Activated T-cell treated with anti-CD3 and anti-CD28 coated beads, Interleukin-2, amount 50 U/mL, for 24 hours (primary cell): ENCODE measurements at regions not wholly inside any gene's neighbourhood (a gene's known extent, or its start where the extent isn't known, plus 50 kb on each side); places are given as distances from the start of the nearest gene placed in this dataset.
A peak's percentile ranks its signal among the peaks of the same experiment; 100 is the strongest.

Source experiments
- DNase-seq: peaks from one replicate; pipeline ENCODE4 v3.0.0-alpha.2; 2020
- H3K27ac Mint-ChIP-seq: 2 replicates; pipeline ENCODE4 v1.8.0; 2020; ENCODE audit warnings: mild to moderate bottlenecking, mixed read lengths
- H3K27me3 Mint-ChIP-seq: 2 replicates; pipeline ENCODE4 v1.8.0; 2020; ENCODE audit warnings: mixed read lengths
- H3K36me3 Mint-ChIP-seq: 2 replicates; pipeline ENCODE4 v1.8.0; 2020; ENCODE audit warnings: low read depth, mixed read lengths
- H3K4me1 Mint-ChIP-seq: 2 replicates; pipeline ENCODE4 v1.8.0; 2020; ENCODE audit warnings: low read depth, mixed read lengths
- H3K4me3 Mint-ChIP-seq: 2 replicates; pipeline ENCODE4 v1.8.0; 2020; ENCODE audit warnings: mild to moderate bottlenecking, moderate library complexity, mixed read lengths
- H3K9me3 Mint-ChIP-seq: 2 replicates; pipeline ENCODE4 v1.8.0; 2020; ENCODE audit warnings: mixed read lengths

GRCh38 chr3:115475178-115476041 lies 147.9 kb upstream of the GAP43 start:
- Mint-ChIP-seq H3K36me3 (no peaks in the 10 kb centered on the region), H3K4me1 (no peaks in the 10 kb centered on the region), H3K9me3 (no peaks in the 10 kb centered on the region), H3K27me3 (peaks cover 4% of the 10 kb centered on the region), H3K27ac (no peak overlapping the region), H3K4me3 (no peak overlapping the region)
- DNase-seq: no peak

GRCh38 chr3:115476472-115476871 lies 146.8 kb upstream of the GAP43 start:
- Mint-ChIP-seq H3K4me3 (no peak overlapping the region), H3K4me1 (no peaks in the 10 kb centered on the region), H3K27ac (no peak overlapping the region), H3K9me3 (no peaks in the 10 kb centered on the region), H3K27me3 (peaks cover 4% of the 10 kb centered on the region), H3K36me3 (no peaks in the 10 kb centered on the region)
- no peak for DNase-seq

- Mint-ChIP-seq H3K4me3 (no peak overlapping the region), H3K36me3 (no peaks in the 10 kb centered on the region), H3K27ac (no peak overlapping the region), H3K4me1 (no peaks in the 10 kb centered on the region), H3K9me3 (peaks cover 7% of the 10 kb centered on the region), H3K27me3 (peaks cover 5% of the 10 kb centered on the region)
- DNase-seq: no peak
These were observed 145.0 kb upstream of the GAP43 start for GRCh38 chr3:115478359-115478758.

- Mint-ChIP-seq H3K27me3 (peaks cover 20% of the 10 kb centered on the region), H3K36me3 (no peaks in the 10 kb centered on the region), H3K27ac (no peak overlapping the region), H3K4me3 (no peak overlapping the region), H3K9me3 (peaks cover 7% of the 10 kb centered on the region), H3K4me1 (no peaks in the 10 kb centered on the region)
- no peak for DNase-seq
These were observed 136.4 kb upstream of the GAP43 start for GRCh38 chr3:115486880-115487279.

- Mint-ChIP-seq H3K4me3 (no peak overlapping the region), H3K4me1 (no peaks in the 10 kb centered on the region), H3K36me3 (no peaks in the 10 kb centered on the region), H3K27me3 (peaks cover 20% of the 10 kb centered on the region), H3K27ac (no peak overlapping the region), H3K9me3 (peaks cover under 1% of the 10 kb centered on the region)
- no peak for DNase-seq
These were observed 135.3 kb upstream of the GAP43 start for GRCh38 chr3:115487968-115488367.

GRCh38 chr3:115488409-115488808 lies 134.9 kb upstream of the GAP43 start:
- DNase-seq: no peak
- Mint-ChIP-seq H3K27me3 (peaks cover 21% of the 10 kb centered on the region), H3K36me3 (no peaks in the 10 kb centered on the region), H3K27ac (no peak overlapping the region), H3K4me1 (no peaks in the 10 kb centered on the region), H3K9me3 (no peaks in the 10 kb centered on the region), H3K4me3 (no peak overlapping the region)

GRCh38 chr3:115494826-115495225 lies 128.5 kb upstream of the GAP43 start:
- no peak overlapping the region for H3K4me3 Mint-ChIP-seq
- H3K9me3 Mint-ChIP-seq: no peaks in the 10 kb centered on the region
- peaks cover 19% of the 10 kb centered on the region for H3K27me3 Mint-ChIP-seq
- no peaks in the 10 kb centered on the region for H3K36me3 Mint-ChIP-seq
- H3K27ac Mint-ChIP-seq: no peak overlapping the region
- no peaks in the 10 kb centered on the region for H3K4me1 Mint-ChIP-seq
- DNase-seq: no peak

GRCh38 chr3:115498421-115498820 lies 124.9 kb upstream of the GAP43 start:
- H3K4me1 Mint-ChIP-seq: no peaks in the 10 kb centered on the region
- no peaks in the 10 kb centered on the region for H3K36me3 Mint-ChIP-seq
- peaks cover 17% of the 10 kb centered on the region for H3K27me3 Mint-ChIP-seq
- H3K27ac Mint-ChIP-seq: no peak overlapping the region
- H3K4me3 Mint-ChIP-seq: no peak overlapping the region
- no peak for DNase-seq
- no peaks in the 10 kb centered on the region for H3K9me3 Mint-ChIP-seq

- Mint-ChIP-seq H3K4me3 (no peak overlapping the region), H3K36me3 (no peaks in the 10 kb centered on the region), H3K27ac (no peak overlapping the region), H3K9me3 (no peaks in the 10 kb centered on the region), H3K4me1 (no peaks in the 10 kb centered on the region), H3K27me3 (peaks cover 17% of the 10 kb centered on the region)
- no peak for DNase-seq
These were observed 124.4 kb upstream of the GAP43 start for GRCh38 chr3:115498898-115499297.

- no peaks in the 10 kb centered on the region for H3K36me3 Mint-ChIP-seq
- H3K4me3 Mint-ChIP-seq: no peak overlapping the region
- H3K9me3 Mint-ChIP-seq: no peaks in the 10 kb centered on the region
- no peaks in the 10 kb centered on the region for H3K4me1 Mint-ChIP-seq
- peaks cover 17% of the 10 kb centered on the region for H3K27me3 Mint-ChIP-seq
- H3K27ac Mint-ChIP-seq: no peak overlapping the region
- DNase-seq: no peak
These were observed 123.6 kb upstream of the GAP43 start for GRCh38 chr3:115499666-115500065.

GRCh38 chr3:115500795-115501194 lies 122.5 kb upstream of the GAP43 start:
- H3K27me3 Mint-ChIP-seq: peaks cover 13% of the 10 kb centered on the region
- H3K4me3 Mint-ChIP-seq: no peak overlapping the region
- no peaks in the 10 kb centered on the region for H3K4me1 Mint-ChIP-seq
- DNase-seq: no peak
- no peaks in the 10 kb centered on the region for H3K36me3 Mint-ChIP-seq
- H3K27ac Mint-ChIP-seq: no peak overlapping the region
- H3K9me3 Mint-ChIP-seq: no peaks in the 10 kb centered on the region

GRCh38 chr3:115502128-115502527 lies 121.2 kb upstream of the GAP43 start:
- no peaks in the 10 kb centered on the region for H3K36me3 Mint-ChIP-seq
- no peaks in the 10 kb centered on the region for H3K9me3 Mint-ChIP-seq
- H3K27ac Mint-ChIP-seq: no peak overlapping the region
- no peaks in the 10 kb centered on the region for H3K4me1 Mint-ChIP-seq
- no peak overlapping the region for H3K4me3 Mint-ChIP-seq
- peaks cover 20% of the 10 kb centered on the region for H3K27me3 Mint-ChIP-seq
- DNase-seq: no peak

GRCh38 chr3:115503394-115503793 lies 119.9 kb upstream of the GAP43 start:
- Mint-ChIP-seq H3K36me3 (no peaks in the 10 kb centered on the region), H3K9me3 (no peaks in the 10 kb centered on the region), H3K4me3 (no peak overlapping the region), H3K27ac (no peak overlapping the region), H3K27me3 (peaks cover 26% of the 10 kb centered on the region), H3K4me1 (no peaks in the 10 kb centered on the region)
- DNase-seq: no peak

- H3K36me3 Mint-ChIP-seq: peaks cover 2% of the 10 kb centered on the region
- H3K4me1 Mint-ChIP-seq: peaks cover 18% of the 10 kb centered on the region
- H3K27ac Mint-ChIP-seq: no peak overlapping the region
- H3K9me3 Mint-ChIP-seq: no peaks in the 10 kb centered on the region
- DNase-seq: no peak
- peaks cover 52% of the 10 kb centered on the region for H3K27me3 Mint-ChIP-seq
- H3K4me3 Mint-ChIP-seq: no peak overlapping the region
These were observed 114.7 kb upstream of the GAP43 start for GRCh38 chr3:115508562-115508961.

- peak overlapping the region; percentile 84 for H3K4me3 Mint-ChIP-seq
- peaks cover 46% of the 10 kb centered on the region for H3K27me3 Mint-ChIP-seq
- peaks cover 2% of the 10 kb centered on the region for H3K36me3 Mint-ChIP-seq
- H3K9me3 Mint-ChIP-seq: no peaks in the 10 kb centered on the region
- H3K27ac Mint-ChIP-seq: peak overlapping the region; percentile 28
- H3K4me1 Mint-ChIP-seq: peaks cover 25% of the 10 kb centered on the region
- DNase-seq: peak; percentile 30
These were observed 110.5 kb upstream of the GAP43 start for GRCh38 chr3:115512565-115513415.
